ENCODE measurements at regions not wholly inside any gene's neighbourhood (a gene's known extent, or its start where the extent isn't known, plus 50 kb on each side); places are given as distances from the start of the nearest gene placed in this dataset.

GRCh38 chr10:128902031-128902710, 564.9 kb upstream of the MGMT start:
- no peak for DNase-seq (ENCODE audit: low spot score)
- H3K79me2 ChIP-seq (ENCODE audit: low read depth), result no peaks in the 10 kb centered on the region
- no peak overlapping the region for H3K4me3 Mint-ChIP-seq
- H3K36me3 Mint-ChIP-seq, result no peaks in the 10 kb centered on the region
- H4K20me1 ChIP-seq (ENCODE audit: low read depth), result no peaks in the 10 kb centered on the region
- H3K9ac ChIP-seq, result no peak overlapping the region
- H2AFZ ChIP-seq (replicated peaks), result no peak overlapping the region
- peaks cover 1% of the 10 kb centered on the region for H3K4me1 Mint-ChIP-seq
- H3F3A ChIP-seq (ENCODE audit: low read depth), result peaks cover 11% of the 10 kb centered on the region
- no peak overlapping the region for H3K4me2 ChIP-seq
- no peaks in the 10 kb centered on the region for H3K27me3 ChIP-seq
- TF ChIP-seq EZH2phosphoT487 (IDR thresholded peaks at IDR 0.05) (no peak), CTCF (IDR thresholded peaks at IDR 0.05) (no peak), EZH2 (IDR thresholded peaks at IDR 0.05) (no peak)
- peaks cover 16% of the 10 kb centered on the region for H3K4me1 ChIP-seq
- H3K4me3 ChIP-seq, result no peak overlapping the region
- peaks cover 3% of the 10 kb centered on the region for H3K27me3 Mint-ChIP-seq (ENCODE audit: insufficient read depth, low read depth)
- H3K27ac ChIP-seq, result no peak overlapping the region
- H3K9me3 ChIP-seq (ENCODE audit: low read depth), result no peaks in the 10 kb centered on the region
- peaks cover 2% of the 10 kb centered on the region for H3K9me3 Mint-ChIP-seq
- no peak overlapping the region for H3K27ac Mint-ChIP-seq
- no peaks in the 10 kb centered on the region for H3K36me3 ChIP-seq

DNA sequence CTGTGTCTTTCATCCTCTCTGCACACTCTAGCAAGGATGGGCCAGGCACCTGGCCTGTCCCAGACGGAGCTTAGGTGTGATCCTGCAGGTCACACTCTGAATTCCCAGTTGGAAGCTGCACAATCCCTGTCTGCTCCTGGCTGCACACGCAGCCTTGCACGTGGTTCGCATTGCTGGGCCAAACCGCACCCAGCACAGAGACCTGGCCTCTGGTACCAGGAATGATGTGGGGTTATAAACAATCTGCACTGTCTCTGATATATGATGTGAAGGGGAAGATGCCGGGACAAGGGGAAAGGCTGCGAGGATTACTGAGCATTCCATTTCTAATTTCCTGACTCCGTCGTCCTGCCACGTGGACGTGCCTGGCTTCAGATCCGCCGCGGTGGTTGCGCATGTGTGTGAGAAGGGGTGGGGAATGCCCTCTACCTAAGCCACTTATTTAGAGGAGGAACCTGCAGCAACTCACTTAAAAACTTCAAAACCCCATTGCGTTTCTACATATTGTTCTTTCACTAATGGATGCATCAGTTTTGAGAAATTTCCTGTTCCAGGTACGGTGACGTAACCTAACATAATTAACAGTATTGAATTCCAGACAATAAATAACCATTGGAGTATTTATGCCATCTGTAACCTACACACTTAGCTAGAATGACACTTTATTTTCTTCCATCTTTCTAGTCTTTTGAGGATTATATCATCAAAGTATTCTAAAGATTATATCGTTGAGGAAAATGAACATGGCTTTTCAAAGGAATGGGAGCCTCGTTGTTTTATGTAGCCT, 559.7 kb upstream of the MGMT start:
- H3K9ac ChIP-seq, result no peak overlapping the region
- H3K4me1 ChIP-seq, result no peaks in the 10 kb centered on the region
- H3K4me2 ChIP-seq, result no peak overlapping the region
- no peaks in the 10 kb centered on the region for H3K36me3 ChIP-seq
- Mint-ChIP-seq H3K4me3 (no peak overlapping the region), H3K36me3 (no peaks in the 10 kb centered on the region), H3K27me3 (ENCODE audit: insufficient read depth, low read depth) (peaks cover 3% of the 10 kb centered on the region), H3K9me3 (peaks cover 2% of the 10 kb centered on the region), H3K27ac (no peak overlapping the region), H3K4me1 (no peaks in the 10 kb centered on the region)
- no peak overlapping the region for H3K4me3 ChIP-seq
- no peaks in the 10 kb centered on the region for H3K27me3 ChIP-seq
- H3K79me2 ChIP-seq (ENCODE audit: low read depth), result no peaks in the 10 kb centered on the region
- DNase-seq (ENCODE audit: low spot score), result no peak
- H2AFZ ChIP-seq (replicated peaks), result no peak overlapping the region
- H3K27ac ChIP-seq, result no peak overlapping the region
- no peaks in the 10 kb centered on the region for H3F3A ChIP-seq (ENCODE audit: low read depth)
- H4K20me1 ChIP-seq (ENCODE audit: low read depth), result no peaks in the 10 kb centered on the region
- no peak for TF ChIP-seq EZH2 (IDR thresholded peaks at IDR 0.05)
- no peak for TF ChIP-seq EZH2phosphoT487 (IDR thresholded peaks at IDR 0.05)
- TF ChIP-seq CTCF (IDR thresholded peaks at IDR 0.05), result no peak
- no peaks in the 10 kb centered on the region for H3K9me3 ChIP-seq (ENCODE audit: low read depth)

DNA sequence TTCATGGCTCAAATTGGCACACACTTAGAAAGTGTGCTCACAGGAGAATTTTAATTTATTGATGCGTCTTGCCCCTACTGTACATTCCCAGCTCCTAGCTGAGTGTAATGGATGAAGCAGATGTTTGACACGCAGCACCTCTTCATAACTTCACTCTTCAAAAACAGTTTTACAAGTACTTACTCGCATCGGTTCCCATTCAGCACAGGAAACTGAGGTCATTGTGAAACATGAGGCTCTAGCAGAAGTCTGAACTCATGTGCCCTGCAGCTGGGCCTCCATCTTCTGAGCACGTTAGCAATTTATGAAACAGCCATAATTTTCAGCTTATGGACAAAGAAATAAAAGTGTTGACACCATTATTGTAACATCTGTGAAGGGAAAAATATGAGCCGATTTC, 558.9 kb upstream of the MGMT start:
- TF ChIP-seq EZH2phosphoT487 (IDR thresholded peaks at IDR 0.05) (no peak), EZH2 (IDR thresholded peaks at IDR 0.05) (no peak), CTCF (IDR thresholded peaks at IDR 0.05) (no peak)

More for the DNA sequence above, 558.9 kb upstream of the MGMT start:
- H3K9ac ChIP-seq, result no peak overlapping the region
- no peaks in the 10 kb centered on the region for H4K20me1 ChIP-seq (ENCODE audit: low read depth)
- no peak overlapping the region for H3K4me3 ChIP-seq
- H3K9me3 Mint-ChIP-seq, result peaks cover 2% of the 10 kb centered on the region
- peaks cover 3% of the 10 kb centered on the region for H3K27me3 Mint-ChIP-seq (ENCODE audit: insufficient read depth, low read depth)
- no peaks in the 10 kb centered on the region for H3K9me3 ChIP-seq (ENCODE audit: low read depth)
- H3K27ac Mint-ChIP-seq, result no peak overlapping the region
- no peak overlapping the region for H3K4me3 Mint-ChIP-seq
- no peaks in the 10 kb centered on the region for H3K36me3 Mint-ChIP-seq
- H3K4me2 ChIP-seq, result no peak overlapping the region
- H3K27me3 ChIP-seq, result no peaks in the 10 kb centered on the region
- H3K4me1 Mint-ChIP-seq, result peaks cover 3% of the 10 kb centered on the region
- no peaks in the 10 kb centered on the region for H3F3A ChIP-seq (ENCODE audit: low read depth)
- no peaks in the 10 kb centered on the region for H3K4me1 ChIP-seq
- no peak overlapping the region for H2AFZ ChIP-seq (replicated peaks)
- H3K27ac ChIP-seq, result no peak overlapping the region
- H3K79me2 ChIP-seq (ENCODE audit: low read depth), result no peaks in the 10 kb centered on the region
- no peak for DNase-seq (ENCODE audit: low spot score)
- no peaks in the 10 kb centered on the region for H3K36me3 ChIP-seq
